HG03060 (cell line): ENCODE measurements at regions not wholly inside any gene's neighbourhood (a gene's known extent, or its start where the extent isn't known, plus 50 kb on each side); places are given as distances from the start of the nearest gene placed in this dataset.

Experiments used
- ATAC-seq: cut with Tn5 transposase; IDR thresholded peaks from one replicate; pipeline ENCODE4 v1.9.1; 2021; ENCODE audit warnings: low read depth, moderate number of reproducible peaks; ENCODE audit not compliant: unreplicated experiment

- ATAC-seq = no peak
Measured at GRCh38 chr14:100658181-100658886, 68.4 kb upstream of the DLK1 start.

DNA sequence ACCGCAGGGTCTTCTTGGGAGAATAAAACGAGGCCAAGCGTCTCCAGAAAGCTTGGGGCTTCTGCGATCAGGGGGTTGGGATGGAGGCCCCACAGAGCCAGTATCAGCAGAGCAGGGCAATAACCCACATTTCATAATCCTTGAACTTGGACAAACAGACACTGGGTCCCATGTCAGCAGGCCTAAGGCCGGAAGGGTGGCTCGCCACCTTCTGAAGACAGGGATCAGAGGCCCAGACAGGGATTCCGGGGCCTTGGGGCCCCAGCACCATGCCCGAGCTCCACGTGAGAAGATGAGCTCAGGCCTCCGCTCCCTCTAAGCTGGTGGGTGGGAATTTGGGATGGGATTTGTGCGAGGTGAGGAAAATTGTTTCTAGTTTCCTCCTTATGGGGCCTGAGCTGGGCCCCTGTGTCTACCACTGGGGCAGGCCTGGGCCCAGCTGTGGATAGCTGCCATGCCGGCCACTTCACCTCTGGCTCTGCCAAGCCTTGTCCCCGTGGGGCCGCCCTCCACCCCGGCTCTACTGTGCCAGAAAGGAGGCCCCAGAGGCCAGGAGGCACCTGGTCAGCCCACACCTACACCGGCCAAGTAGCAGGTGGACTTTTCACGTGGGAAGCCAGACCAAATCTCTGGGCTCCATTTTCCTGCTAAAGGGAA lies 67.2 kb upstream of the DLK1 start:
- no peak for ATAC-seq

GRCh38 chr14:100660498-100660881 lies 66.2 kb upstream of the DLK1 start:
- ATAC-seq = no peak

DNA sequence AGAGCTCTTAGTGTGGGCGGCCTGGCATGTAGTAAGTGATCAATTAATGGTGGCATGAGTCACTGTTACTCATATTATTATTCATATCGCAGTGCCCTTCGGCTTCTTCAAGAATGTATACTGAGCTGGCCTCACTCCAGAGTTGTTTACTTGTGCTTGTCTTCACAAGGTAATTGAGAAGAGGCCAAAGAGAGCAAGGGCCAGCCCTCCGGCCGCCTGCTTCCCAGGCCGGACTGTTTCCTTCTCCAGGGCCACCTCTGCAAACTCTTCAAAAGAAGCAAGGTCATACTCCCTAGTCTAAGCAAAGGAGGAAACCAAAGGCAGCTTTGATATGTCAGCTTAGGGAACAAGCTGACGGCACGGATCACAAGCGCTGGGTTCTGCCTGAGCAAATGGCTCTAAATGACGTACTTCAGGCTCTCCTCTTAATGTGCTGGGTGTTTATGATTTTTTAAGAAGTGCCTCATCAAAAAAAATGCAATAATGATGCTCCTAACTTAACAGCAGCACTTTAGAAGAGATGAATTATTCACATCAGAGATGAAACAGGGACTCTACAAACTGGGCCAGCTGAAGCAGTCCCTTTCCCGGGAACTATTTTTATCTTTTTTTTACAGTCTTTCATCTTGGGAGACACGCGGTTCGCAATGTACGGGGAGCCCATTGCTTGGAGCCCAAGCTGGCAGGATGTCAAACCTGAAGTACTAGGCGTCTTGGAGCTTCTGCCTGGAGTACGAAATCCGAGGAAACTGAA lies 65.6 kb upstream of the DLK1 start:
- ATAC-seq = no peak

- no peak for ATAC-seq
Measured at GRCh38 chr14:100662879-100663760, 63.6 kb upstream of the DLK1 start.

- no peak for ATAC-seq
Measured at GRCh38 chr14:100663761-100664052, 63.0 kb upstream of the DLK1 start.

- no peak for ATAC-seq
Measured at GRCh38 chr14:100664231-100664630, 62.5 kb upstream of the DLK1 start.

DNA sequence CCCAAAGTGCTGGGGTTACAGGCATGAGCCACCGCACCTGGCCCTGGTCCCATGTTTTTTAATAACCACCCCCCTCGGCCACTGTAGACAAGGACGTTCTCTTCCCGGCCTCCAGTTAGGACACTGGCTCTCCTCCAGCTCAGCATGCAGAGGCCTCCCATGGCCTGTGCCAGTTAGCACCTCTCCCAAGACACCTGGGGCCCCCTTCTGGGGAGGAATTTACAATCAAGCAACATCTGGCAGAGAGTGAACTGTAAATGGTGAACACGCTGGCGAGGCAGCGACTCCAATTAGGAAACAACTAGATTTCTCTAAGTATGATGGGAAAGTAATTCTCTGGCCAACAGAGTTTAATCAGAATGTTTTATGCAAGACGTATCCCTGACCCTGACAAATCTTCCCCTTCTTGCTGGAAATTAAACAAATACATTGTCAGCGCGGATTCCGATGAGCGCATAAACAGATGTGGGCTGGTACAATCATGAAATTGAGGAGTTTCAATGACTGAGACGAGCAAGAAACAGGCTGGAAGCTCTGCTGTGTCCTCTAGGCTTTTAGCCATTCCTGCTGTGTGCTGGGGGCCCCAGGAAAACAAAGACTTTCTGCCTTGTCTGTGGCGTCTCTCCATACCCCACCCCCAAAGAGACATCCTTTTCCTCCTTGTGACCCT lies 61.7 kb upstream of the DLK1 start:
- no peak for ATAC-seq

GRCh38 chr14:100665511-100666032 lies 61.1 kb upstream of the DLK1 start:
- ATAC-seq = no peak

GRCh38 chr14:100666403-100666802 lies 60.3 kb upstream of the DLK1 start:
- no peak for ATAC-seq

DNA sequence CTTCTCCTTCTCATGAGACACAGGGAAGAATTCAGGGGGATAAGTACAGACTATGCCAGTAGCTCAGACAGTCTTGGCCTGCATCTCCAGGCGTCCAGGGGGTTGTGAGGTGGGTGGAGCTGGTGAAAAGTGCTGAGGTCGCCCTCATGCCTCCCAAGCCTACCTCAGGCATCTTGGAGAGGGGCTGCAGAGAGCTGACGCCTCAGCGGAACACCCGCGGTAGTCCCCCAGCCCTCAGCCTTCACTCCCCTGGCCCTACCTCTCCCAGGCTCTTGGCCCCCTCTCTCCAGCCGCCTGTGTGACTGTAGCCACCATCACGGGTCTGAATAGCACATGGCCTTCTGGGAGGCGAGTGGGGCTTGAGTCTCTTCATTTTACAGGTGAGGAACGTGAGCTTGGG lies 59.8 kb upstream of the DLK1 start:
- ATAC-seq = no peak

GRCh38 chr14:100667656-100668055 lies 59.0 kb upstream of the DLK1 start:
- no peak for ATAC-seq

DNA sequence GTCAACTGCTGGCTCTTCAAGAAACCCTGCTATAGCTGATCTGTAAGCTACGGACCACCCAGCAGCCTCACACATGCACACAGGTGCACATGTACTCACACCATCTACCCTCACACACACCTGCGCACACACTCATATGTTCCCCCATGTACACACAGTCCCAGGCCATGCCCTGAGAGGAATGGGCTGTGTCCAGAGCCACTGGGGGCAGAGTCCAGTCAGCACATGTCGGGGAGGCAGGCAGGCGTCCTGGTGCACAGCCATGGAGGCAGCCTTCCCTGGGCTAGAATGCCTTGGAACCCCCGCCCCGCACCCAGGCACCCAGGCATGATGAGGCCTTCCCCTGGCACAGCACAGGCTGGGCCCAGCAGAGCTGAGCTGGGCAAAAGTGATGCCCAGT lies 58.3 kb upstream of the DLK1 start:
- no peak for ATAC-seq

- no peak for ATAC-seq
Measured at GRCh38 chr14:100669011-100669412, 57.7 kb upstream of the DLK1 start.

GRCh38 chr14:100669468-100669867 lies 57.2 kb upstream of the DLK1 start:
- ATAC-seq = no peak

DNA sequence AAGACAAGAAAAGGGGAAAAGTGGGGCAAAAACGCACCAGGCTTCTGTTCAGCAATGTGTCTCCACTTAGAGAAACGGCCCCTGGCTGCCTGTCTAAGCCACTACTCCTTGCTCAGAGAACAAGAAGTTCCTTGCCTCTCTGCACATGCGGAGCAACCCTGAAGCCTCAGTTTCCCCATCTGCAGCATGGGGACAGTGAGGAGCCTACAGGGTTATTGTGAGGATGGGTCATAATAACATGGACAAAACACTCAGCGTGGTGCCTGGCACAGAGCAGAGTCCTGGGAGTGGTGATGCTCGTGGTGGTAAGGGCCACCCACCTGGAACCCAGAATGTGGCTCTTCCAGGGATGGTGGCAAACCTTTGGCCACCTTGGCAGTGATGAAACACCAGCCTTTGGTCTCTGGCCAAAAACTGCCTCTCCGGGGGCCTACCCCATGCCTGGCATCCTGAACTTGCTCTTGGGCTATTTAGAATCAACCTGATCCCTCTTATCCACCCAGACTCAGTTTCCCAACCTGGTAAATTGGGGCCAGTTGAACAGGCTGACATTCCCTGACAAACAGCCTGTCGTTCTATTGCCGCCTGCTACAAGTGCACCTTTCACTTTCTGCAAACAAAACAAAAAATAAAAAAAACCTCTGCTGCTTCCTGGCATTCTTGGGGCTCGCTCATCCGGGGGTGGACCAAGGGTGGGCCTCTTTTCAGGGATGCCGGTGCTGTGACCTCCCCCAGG lies 56.5 kb upstream of the DLK1 start:
- ATAC-seq = no peak

- ATAC-seq = no peak
Measured at GRCh38 chr14:100670753-100671049, 56.0 kb upstream of the DLK1 start.

DNA sequence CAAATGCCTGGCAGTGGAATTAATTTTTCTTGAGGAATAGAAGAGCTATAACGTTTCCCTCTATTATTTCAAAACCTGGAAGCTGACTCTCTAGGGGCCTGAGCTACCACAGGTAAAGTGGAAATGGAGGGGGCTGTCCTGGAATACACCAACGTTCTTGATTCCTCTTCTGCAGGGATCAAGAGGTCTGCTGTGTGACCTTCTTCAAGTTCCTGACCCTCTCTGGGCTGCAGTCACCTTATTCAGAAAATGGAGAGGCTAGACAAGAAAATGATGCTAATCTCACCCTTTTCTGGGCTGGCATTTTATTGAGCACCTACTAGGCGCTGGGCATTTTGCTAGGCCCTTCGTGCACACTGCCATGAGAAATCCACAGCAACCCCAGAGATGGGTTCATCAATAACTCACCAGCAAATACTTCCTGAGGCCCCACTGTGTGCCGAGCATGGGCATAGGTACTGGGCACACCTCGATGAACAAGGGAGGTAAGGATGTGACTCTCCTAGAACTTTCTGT lies 55.2 kb upstream of the DLK1 start:
- ATAC-seq = no peak

DNA sequence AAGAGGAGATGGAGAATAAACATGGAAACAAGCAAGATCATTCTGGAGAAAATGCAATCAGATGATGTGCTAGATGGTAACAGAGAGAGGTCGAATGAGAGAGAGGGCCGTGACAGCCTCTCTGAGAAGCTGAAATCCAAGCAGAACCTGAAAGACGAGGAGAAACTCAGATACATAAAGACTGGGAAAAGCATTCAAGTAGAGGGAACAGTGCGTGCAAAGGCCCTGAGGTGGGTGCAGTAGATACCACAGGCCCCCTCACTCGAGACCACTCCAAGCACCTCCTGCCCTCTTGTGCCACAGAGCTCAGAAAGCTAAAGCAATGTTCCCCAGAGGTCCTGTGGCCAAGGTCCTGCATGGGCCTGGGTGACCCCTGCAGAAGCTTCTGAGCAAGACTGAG lies 54.8 kb upstream of the DLK1 start:
- ATAC-seq = no peak
